Vagina (tissue), 2 donors: ENCODE measurements at regions not wholly inside any gene's neighbourhood (a gene's known extent, or its start where the extent isn't known, plus 50 kb on each side); places are given as distances from the start of the nearest gene placed in this dataset.

ENCODE experiments used
- CTCF ChIP-seq, 3 experiments: fragments of 450-650 bp in 2 of 3; fragments of 200-600 bp in 1 of 3; sonication (generic) in 1 of 3; IDR thresholded peaks; one replicate each; pipeline ENCODE4 v1.5.1; 2017 to 2019; ENCODE audit warnings: antibody characterized with exemption in 3 of 3, mild to moderate bottlenecking in 2 of 3, moderate library complexity in 2 of 3
- POLR2A ChIP-seq, 2 donors: fragments of 450-650 bp; IDR thresholded peaks; one replicate each; pipeline ENCODE4 v1.6.1; 2017; ENCODE audit warnings: antibody characterized with exemption in 2 of 2, mild to moderate bottlenecking in 2 of 2, moderate library complexity in 2 of 2
- POLR2AphosphoS5 ChIP-seq, 2 donors: sonication (generic); formaldehyde crosslinking; IDR thresholded peaks; one replicate each; pipeline ENCODE4 v1.9.0; 2017; ENCODE audit warnings: antibody characterized with exemption in 2 of 2, mild to moderate bottlenecking in 2 of 2, low read depth in 1 of 2; ENCODE audit not compliant: insufficient read depth in 1 of 2

GRCh38 chr15:47492195-47492594, 225.1 kb upstream of the SEMA6D start:
- TF ChIP-seq CTCF (IDR thresholded peaks at IDR 0.05) (no peak), POLR2A (IDR thresholded peaks at IDR 0.05) (no peak), POLR2AphosphoS5 (IDR thresholded peaks at IDR 0.05; ENCODE audit: insufficient read depth in 1 of 2, low read depth in 1 of 2) (no peak)
